Glutamatergic neuron (in vitro differentiated cells): ENCODE measurements at regions not wholly inside any gene's neighbourhood (a gene's known extent, or its start where the extent isn't known, plus 50 kb on each side); places are given as distances from the start of the nearest gene placed in this dataset.

Experiments
- DNase-seq: peaks from one replicate; pipeline ENCODE4 v3.0.0; 2022
- H3K27ac Mint-ChIP-seq: one replicate; pipeline ENCODE4 v1.8.0; 2020; ENCODE audit warnings: mild to moderate bottlenecking, mixed read lengths, inconsistent platforms; ENCODE audit not compliant: unreplicated experiment
- H3K27me3 Mint-ChIP-seq: one replicate; pipeline ENCODE4 v1.8.0; 2020; ENCODE audit warnings: mild to moderate bottlenecking, moderate library complexity, mixed read lengths, inconsistent platforms; ENCODE audit not compliant: unreplicated experiment
- H3K36me3 Mint-ChIP-seq: one replicate; pipeline ENCODE4 v1.8.0; 2020; ENCODE audit warnings: mild to moderate bottlenecking, mixed read lengths, inconsistent platforms; ENCODE audit not compliant: unreplicated experiment
- H3K4me1 Mint-ChIP-seq: one replicate; pipeline ENCODE4 v1.8.0; 2020; ENCODE audit warnings: mild to moderate bottlenecking, low read depth, mixed read lengths, inconsistent platforms; ENCODE audit not compliant: unreplicated experiment
- H3K4me3 Mint-ChIP-seq: one replicate; pipeline ENCODE4 v1.8.0; 2020; ENCODE audit warnings: mild to moderate bottlenecking, mixed read lengths, inconsistent platforms; ENCODE audit not compliant: unreplicated experiment
- H3K9me3 Mint-ChIP-seq: one replicate; pipeline ENCODE4 v1.8.0; 2020; ENCODE audit warnings: mild to moderate bottlenecking, moderate library complexity, mixed read lengths, inconsistent platforms; ENCODE audit not compliant: unreplicated experiment
- CTCF ChIP-seq: fragments of 200-600 bp; sonication (generic); IDR thresholded peaks from one replicate; pipeline ENCODE4 v1.5.0; 2021; ENCODE audit not compliant: partially characterized antibody, unreplicated experiment

GRCh38 chr12:89781946-89782550 is 73.4 kb upstream of the ATP2B1 start:
- no peak overlapping the region for H3K4me3 Mint-ChIP-seq
- DNase-seq = no peak
- H3K4me1 Mint-ChIP-seq = no peaks in the 10 kb centered on the region
- peaks cover 6% of the 10 kb centered on the region for H3K9me3 Mint-ChIP-seq
- peaks cover 8% of the 10 kb centered on the region for H3K36me3 Mint-ChIP-seq
- TF ChIP-seq CTCF = no peak
- no peaks in the 10 kb centered on the region for H3K27me3 Mint-ChIP-seq
- no peak overlapping the region for H3K27ac Mint-ChIP-seq

- Mint-ChIP-seq H3K27ac (no peak overlapping the region), H3K27me3 (no peaks in the 10 kb centered on the region), H3K36me3 (peaks cover 8% of the 10 kb centered on the region), H3K4me1 (no peaks in the 10 kb centered on the region), H3K9me3 (peaks cover 6% of the 10 kb centered on the region), H3K4me3 (no peak overlapping the region)
- no peak for DNase-seq
- no peak for TF ChIP-seq CTCF
Observed at GRCh38 chr12:89781156-89781555, 72.5 kb upstream of the ATP2B1 start.

GRCh38 chr12:89779090-89779489 is 70.5 kb upstream of the ATP2B1 start:
- Mint-ChIP-seq H3K27me3 (no peaks in the 10 kb centered on the region), H3K27ac (no peak overlapping the region), H3K9me3 (peaks cover 2% of the 10 kb centered on the region), H3K4me3 (no peak overlapping the region), H3K4me1 (peaks cover 6% of the 10 kb centered on the region), H3K36me3 (no peaks in the 10 kb centered on the region)
- DNase-seq = no peak
- no peak for TF ChIP-seq CTCF

GRCh38 chr12:89777733-89778379 is 69.2 kb upstream of the ATP2B1 start:
- no peak overlapping the region for H3K27ac Mint-ChIP-seq
- H3K27me3 Mint-ChIP-seq = no peaks in the 10 kb centered on the region
- peaks cover 2% of the 10 kb centered on the region for H3K9me3 Mint-ChIP-seq
- no peak overlapping the region for H3K4me3 Mint-ChIP-seq
- TF ChIP-seq CTCF = no peak
- DNase-seq = no peak
- no peaks in the 10 kb centered on the region for H3K36me3 Mint-ChIP-seq
- peaks cover 6% of the 10 kb centered on the region for H3K4me1 Mint-ChIP-seq

- DNase-seq = no peak
- no peak overlapping the region for H3K4me3 Mint-ChIP-seq
- H3K27me3 Mint-ChIP-seq = no peaks in the 10 kb centered on the region
- H3K27ac Mint-ChIP-seq = no peak overlapping the region
- no peak for TF ChIP-seq CTCF
- H3K4me1 Mint-ChIP-seq = peaks cover 6% of the 10 kb centered on the region
- no peaks in the 10 kb centered on the region for H3K36me3 Mint-ChIP-seq
- peaks cover 2% of the 10 kb centered on the region for H3K9me3 Mint-ChIP-seq
Observed at GRCh38 chr12:89775986-89776365, 67.3 kb upstream of the ATP2B1 start.
